ENCODE measurements at regions not wholly inside any gene's neighbourhood (a gene's known extent, or its start where the extent isn't known, plus 50 kb on each side); places are given as distances from the start of the nearest gene placed in this dataset.

- no peaks in the 10 kb centered on the region for H3K4me1 ChIP-seq (ENCODE audit: insufficient read depth, low read length)
- no peak for FAIRE-seq
- no peak overlapping the region for H3K4me2 ChIP-seq (ENCODE audit: low read length)
- no peaks in the 10 kb centered on the region for H3K79me2 ChIP-seq (ENCODE audit: insufficient read depth, low read length)
- Mint-ChIP-seq H3K9me3 (ENCODE audit: unreplicated experiment) (peaks cover 2% of the 10 kb centered on the region), H3K36me3 (ENCODE audit: low read depth, unreplicated experiment) (no peaks in the 10 kb centered on the region), H3K4me1 (ENCODE audit: low read depth, unreplicated experiment) (no peaks in the 10 kb centered on the region), H3K27ac (ENCODE audit: unreplicated experiment) (no peak overlapping the region), H3K27me3 (ENCODE audit: low read depth, unreplicated experiment) (peaks cover 2% of the 10 kb centered on the region), H3K4me3 (ENCODE audit: unreplicated experiment) (no peak overlapping the region)
- no peak for TF ChIP-seq CTCF (IDR thresholded peaks at IDR 0.05; ENCODE audit: insufficient read depth, low read depth, low read length)
- TF ChIP-seq EZH2 (IDR thresholded peaks at IDR 0.05; ENCODE audit: insufficient read depth, low read length): no peak
- H3K4me3 ChIP-seq (ENCODE audit: insufficient read depth, low read depth, low read length): no peak overlapping the region
- no peak overlapping the region for H2AFZ ChIP-seq (ENCODE audit: low read depth, low read length)
- no peak overlapping the region for H3K27ac ChIP-seq (ENCODE audit: low read depth, low read length)
- DNase-seq (ENCODE audit: low read depth): peak; percentile 44
- H3K36me3 ChIP-seq (ENCODE audit: insufficient read depth, low read length): no peaks in the 10 kb centered on the region
- no peaks in the 10 kb centered on the region for H4K20me1 ChIP-seq (ENCODE audit: insufficient read depth, low read length)
- no peaks in the 10 kb centered on the region for H3K9me3 ChIP-seq (ENCODE audit: insufficient read depth, low read depth, low read length)
- H3K9ac ChIP-seq (ENCODE audit: low read length): no peak overlapping the region
- no peaks in the 10 kb centered on the region for H3K27me3 ChIP-seq (ENCODE audit: insufficient read depth, low read length)
These were observed 567.9 kb upstream of the CDH11 start for GRCh38 chr16:65689726-65690125.

DNA sequence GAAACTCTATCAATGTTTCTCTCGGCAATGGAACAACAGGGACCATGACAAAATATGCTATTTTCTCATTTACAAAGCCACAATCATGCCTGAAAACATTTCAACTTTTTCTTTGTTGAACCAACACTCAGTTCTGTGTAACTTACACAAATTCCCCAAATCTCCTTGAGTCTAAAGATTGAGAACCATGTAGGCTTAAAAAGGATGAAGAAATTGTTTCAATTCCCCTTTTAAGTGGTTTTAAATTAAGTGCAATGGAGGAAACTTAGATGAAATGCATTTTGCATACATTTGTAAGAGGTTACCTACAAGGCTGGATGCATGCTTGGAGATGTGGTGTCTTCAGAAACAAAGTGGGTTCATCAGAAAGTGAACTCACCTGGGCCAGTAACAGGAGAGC lies 566.4 kb upstream of the CDH11 start:
- Histone ChIP-seq H3K9ac (ENCODE audit: low read length) (no peak overlapping the region), H2AFZ (ENCODE audit: low read depth, low read length) (no peak overlapping the region), H3K4me3 (ENCODE audit: insufficient read depth, low read depth, low read length) (no peak overlapping the region), H3K9me3 (ENCODE audit: insufficient read depth, low read depth, low read length) (no peaks in the 10 kb centered on the region), H4K20me1 (ENCODE audit: insufficient read depth, low read length) (no peaks in the 10 kb centered on the region), H3K27ac (ENCODE audit: low read depth, low read length) (no peak overlapping the region), H3K4me2 (ENCODE audit: low read length) (no peak overlapping the region), H3K36me3 (ENCODE audit: insufficient read depth, low read length) (no peaks in the 10 kb centered on the region), H3K27me3 (ENCODE audit: insufficient read depth, low read length) (no peaks in the 10 kb centered on the region), H3K79me2 (ENCODE audit: insufficient read depth, low read length) (no peaks in the 10 kb centered on the region), H3K4me1 (ENCODE audit: insufficient read depth, low read length) (no peaks in the 10 kb centered on the region)
- no peak for DNase-seq (ENCODE audit: low read depth)
- no peak for FAIRE-seq
- Mint-ChIP-seq H3K36me3 (ENCODE audit: low read depth, unreplicated experiment) (no peaks in the 10 kb centered on the region), H3K4me1 (ENCODE audit: low read depth, unreplicated experiment) (no peaks in the 10 kb centered on the region), H3K9me3 (ENCODE audit: unreplicated experiment) (peaks cover 3% of the 10 kb centered on the region), H3K27ac (ENCODE audit: unreplicated experiment) (no peak overlapping the region), H3K27me3 (ENCODE audit: low read depth, unreplicated experiment) (peaks cover 2% of the 10 kb centered on the region), H3K4me3 (ENCODE audit: unreplicated experiment) (no peak overlapping the region)
- TF ChIP-seq CTCF (IDR thresholded peaks at IDR 0.05; ENCODE audit: insufficient read depth, low read depth, low read length) (no peak), EZH2 (IDR thresholded peaks at IDR 0.05; ENCODE audit: insufficient read depth, low read length) (no peak)

GRCh38 chr16:65684230-65684629 lies 562.4 kb upstream of the CDH11 start:
- Histone ChIP-seq H3K9me3 (ENCODE audit: insufficient read depth, low read depth, low read length) (no peaks in the 10 kb centered on the region), H3K4me2 (ENCODE audit: low read length) (no peak overlapping the region), H3K27me3 (ENCODE audit: insufficient read depth, low read length) (no peaks in the 10 kb centered on the region), H2AFZ (ENCODE audit: low read depth, low read length) (no peak overlapping the region), H3K4me3 (ENCODE audit: insufficient read depth, low read depth, low read length) (no peak overlapping the region), H3K4me1 (ENCODE audit: insufficient read depth, low read length) (no peaks in the 10 kb centered on the region), H4K20me1 (ENCODE audit: insufficient read depth, low read length) (no peaks in the 10 kb centered on the region), H3K36me3 (ENCODE audit: insufficient read depth, low read length) (no peaks in the 10 kb centered on the region), H3K27ac (ENCODE audit: low read depth, low read length) (no peak overlapping the region), H3K9ac (ENCODE audit: low read length) (no peak overlapping the region), H3K79me2 (ENCODE audit: insufficient read depth, low read length) (no peaks in the 10 kb centered on the region)
- H3K27ac Mint-ChIP-seq (ENCODE audit: unreplicated experiment): no peak overlapping the region
- TF ChIP-seq EZH2 (IDR thresholded peaks at IDR 0.05; ENCODE audit: insufficient read depth, low read length): no peak
- TF ChIP-seq CTCF (IDR thresholded peaks at IDR 0.05; ENCODE audit: insufficient read depth, low read depth, low read length): peak; percentile 19
- H3K27me3 Mint-ChIP-seq (ENCODE audit: low read depth, unreplicated experiment): peaks cover 6% of the 10 kb centered on the region
- peaks cover 4% of the 10 kb centered on the region for H3K9me3 Mint-ChIP-seq (ENCODE audit: unreplicated experiment)
- no peak for DNase-seq (ENCODE audit: low read depth)
- H3K4me3 Mint-ChIP-seq (ENCODE audit: unreplicated experiment): no peak overlapping the region
- no peaks in the 10 kb centered on the region for H3K36me3 Mint-ChIP-seq (ENCODE audit: low read depth, unreplicated experiment)
- FAIRE-seq: no peak
- no peaks in the 10 kb centered on the region for H3K4me1 Mint-ChIP-seq (ENCODE audit: low read depth, unreplicated experiment)
